ENCODE measurements at regions not wholly inside any gene's neighbourhood (a gene's known extent, or its start where the extent isn't known, plus 50 kb on each side); places are given as distances from the start of the nearest gene placed in this dataset.
"Not testable (repeated sequence)": the region's sequence is repeated elsewhere in the genome, so short reads cannot be mapped to it uniquely, and the experiment has no call there.

DNA sequence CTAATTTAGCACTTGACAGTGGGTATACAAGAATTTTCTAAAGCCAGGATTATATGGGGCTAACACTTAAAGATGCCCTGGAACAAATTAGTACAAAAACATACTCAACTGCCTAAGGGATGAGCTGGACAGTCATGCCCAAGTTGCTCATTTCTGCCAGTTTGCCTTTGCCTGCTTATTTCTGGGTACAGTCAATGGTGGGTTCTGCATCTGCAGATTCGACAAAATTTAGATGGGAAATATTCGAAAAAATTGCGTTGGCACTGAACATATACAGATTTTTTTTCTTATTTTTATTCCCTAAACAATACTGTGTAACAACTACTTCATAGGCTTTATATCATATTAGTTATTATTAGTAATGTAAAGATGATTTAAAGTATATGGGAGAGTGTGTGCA lies 591.9 kb downstream of the EPM2A start:
- no peak for DNase-seq

DNA sequence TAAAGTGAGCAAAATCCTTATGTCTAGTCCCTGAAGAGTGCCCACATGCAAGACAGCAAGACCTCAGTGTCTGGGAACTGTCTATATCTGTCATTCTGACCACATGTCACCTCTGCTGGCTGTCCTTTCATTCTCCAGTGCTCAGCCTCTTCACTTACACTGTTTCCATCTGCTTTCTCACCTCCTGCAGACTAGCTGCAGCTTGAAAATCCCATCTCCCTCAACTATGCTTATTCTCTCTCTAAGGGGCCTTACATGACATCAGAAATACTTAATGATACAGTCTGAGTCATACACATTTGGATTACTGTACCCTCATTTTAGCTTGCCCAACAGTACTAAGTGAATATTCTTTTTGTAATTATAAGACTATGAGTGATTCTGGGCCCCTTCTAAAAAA lies 587.8 kb downstream of the EPM2A start:
- no peak for DNase-seq

DNA sequence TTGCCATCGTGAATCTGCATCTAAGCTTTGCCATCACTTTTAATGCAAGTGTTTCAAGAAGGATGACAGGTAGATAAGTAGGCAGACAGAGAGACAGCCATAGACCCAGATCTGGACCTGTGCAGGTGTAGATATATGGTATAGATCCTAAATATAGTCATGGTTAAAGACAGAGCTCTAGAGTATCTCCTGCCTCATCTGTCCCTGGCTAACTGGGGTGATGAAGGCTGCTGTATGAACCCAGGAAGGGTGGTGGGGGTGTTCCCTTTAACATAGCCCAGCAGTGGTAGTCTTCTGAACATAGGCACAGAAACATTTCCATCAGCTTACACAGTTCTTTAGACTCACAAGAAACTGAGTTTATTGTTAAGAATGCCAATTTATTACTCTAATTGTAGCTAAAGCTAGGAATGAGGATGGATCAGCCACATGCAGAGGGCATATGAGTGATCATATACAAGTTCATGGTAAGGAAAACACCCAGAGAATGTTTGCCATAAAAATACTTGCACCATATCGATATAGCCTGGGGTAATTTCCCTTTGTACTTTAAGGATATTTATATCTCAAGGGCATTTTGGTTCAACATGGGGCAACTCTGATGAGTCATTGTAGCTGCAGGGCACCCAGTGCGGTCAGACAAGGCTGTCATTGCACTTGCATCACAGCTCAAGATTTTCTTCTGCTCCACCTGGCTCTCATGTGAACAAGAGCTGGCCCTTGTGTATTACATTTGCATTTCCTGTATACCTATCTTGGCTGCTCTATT lies 587.2 kb downstream of the EPM2A start:
- peak; percentile 71 for DNase-seq

DNA sequence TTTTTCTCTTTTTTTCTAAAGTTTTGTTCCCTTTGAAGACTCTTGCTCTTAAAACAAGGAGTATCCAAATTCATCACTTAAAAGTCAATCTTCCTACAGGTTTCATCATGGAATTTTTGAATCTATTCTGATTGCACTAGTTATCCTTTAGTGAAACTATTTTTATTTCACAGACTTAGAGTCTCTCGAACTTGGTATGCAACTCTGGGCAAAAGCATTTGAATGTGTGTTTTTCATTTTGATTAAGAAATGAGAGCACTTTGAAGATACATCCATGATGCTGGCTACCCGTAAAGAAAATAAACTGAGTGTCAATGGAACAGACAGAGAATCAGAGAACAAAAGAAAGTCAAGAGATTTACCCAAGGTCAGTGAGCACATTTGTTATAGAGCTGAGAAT lies 586.5 kb downstream of the EPM2A start:
- no peak for DNase-seq

DNA sequence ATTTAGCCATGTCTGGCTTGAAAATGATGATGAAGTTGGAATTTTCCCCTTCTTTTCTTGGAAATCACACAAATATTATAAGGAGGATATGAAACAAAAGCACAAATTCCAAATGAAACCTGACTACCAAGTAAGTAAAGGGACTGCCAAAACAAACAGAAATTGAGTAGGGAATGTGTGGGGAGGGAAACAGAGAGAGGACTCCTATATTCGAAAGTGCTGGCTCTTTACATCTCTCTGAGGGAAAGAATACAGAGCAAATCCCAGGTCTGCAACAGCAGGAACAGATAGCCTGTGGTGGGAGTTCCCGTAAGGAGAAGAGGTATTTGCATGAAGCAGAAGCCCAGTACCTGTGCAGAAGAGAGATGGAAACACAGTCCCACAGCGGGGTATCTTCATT lies 583.7 kb downstream of the EPM2A start:
- DNase-seq = no peak

DNA sequence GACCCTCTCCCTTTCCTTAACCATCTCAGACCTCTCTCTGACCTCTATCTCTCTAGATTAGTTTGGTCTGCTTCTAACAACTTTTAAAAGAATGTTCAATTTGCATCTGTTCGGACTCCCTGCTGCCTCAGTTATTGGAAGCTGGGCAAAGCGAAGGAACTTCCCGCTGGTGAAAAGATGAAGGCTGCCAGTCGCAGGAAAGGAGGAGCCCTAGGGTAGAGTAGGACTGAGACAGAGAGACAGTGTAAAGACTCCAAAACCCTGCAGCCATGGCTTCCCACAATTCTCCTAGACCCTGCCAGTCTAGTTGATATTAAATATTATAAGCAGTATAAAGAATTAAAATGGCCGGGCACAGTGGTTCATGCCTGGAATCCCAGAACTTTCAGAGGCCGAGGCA lies 581.8 kb downstream of the EPM2A start:
- no peak for DNase-seq

DNA sequence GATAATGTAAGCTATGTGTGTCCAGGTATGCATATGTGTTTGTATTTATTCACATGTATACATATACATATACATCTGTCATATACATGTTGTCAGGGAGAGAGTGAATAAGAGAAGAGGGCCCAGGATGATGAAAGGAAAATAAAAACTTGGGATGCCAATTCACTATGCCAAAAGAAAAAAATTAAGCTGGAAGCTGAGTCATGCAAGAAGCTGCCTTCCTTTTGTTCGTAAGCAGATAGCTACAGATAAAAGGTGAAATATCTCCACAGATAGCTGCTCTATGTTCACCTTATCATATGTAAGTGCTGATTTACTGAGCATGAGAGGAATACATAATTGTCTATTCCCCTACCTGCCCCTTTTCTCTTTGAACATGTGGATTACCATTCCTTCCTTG lies 579.9 kb downstream of the EPM2A start:
- no peak for DNase-seq

DNA sequence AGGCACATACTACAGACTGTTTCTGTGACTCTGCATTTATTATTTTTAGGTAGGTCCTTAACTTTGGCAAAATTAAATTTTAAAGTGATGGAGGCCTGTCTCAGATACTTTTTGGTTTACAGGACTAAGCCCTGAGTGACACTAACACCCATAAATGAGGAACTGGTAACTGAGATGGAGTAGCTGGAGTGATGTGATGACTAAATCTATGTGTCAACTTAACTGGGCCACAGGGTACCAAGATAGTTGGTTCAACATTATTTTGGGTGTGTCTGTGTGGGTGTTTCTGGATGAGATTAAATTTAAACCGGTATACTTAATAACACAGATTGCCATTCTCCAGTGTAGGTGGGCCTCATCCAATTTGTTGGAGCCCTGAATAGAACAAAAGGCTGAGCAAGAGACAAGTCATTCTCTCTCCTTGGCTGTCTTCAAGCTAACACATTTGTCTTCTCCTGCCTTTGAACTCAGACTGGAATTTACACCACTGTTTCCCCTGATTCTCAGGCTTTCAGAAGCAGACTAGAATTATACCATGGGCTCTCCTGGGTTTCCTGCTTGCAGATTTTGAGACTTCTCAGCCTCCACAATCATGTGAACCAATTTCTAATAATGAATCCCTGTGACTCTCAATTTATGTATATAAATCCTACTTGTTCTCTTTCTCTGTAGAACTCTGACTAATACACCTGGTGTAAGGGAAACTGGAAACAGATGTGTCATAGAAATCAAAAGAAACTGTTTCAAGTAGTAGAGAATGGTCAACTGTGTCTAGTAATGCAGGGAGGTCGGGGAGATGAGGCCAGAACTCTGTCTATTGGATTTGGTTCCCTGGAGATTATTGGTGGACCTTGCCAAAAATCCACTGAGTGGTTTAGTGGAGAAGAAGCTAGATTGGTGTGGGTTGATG lies 579.2 kb downstream of the EPM2A start:
- DNase-seq = no peak

DNA sequence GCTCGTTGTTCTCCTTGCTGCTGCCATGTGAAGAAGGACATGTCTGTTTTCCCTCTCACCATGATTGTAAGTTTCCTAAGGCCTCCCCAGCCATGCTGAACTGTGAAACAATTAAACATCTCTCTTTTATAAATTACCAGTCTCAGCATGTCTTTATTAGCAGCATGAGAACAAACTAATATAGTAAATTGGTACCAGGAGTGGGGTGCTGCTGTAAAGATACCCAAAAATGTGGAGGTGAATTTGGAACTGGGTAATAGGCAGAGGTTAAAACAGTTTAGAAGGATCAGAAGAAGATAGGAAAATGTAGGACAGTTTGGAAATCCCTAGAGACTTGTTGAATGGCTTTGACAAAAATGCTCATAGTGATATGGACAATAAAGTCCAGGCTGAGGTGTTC lies 576.7 kb downstream of the EPM2A start:
- not testable (repeated sequence) for DNase-seq

DNA sequence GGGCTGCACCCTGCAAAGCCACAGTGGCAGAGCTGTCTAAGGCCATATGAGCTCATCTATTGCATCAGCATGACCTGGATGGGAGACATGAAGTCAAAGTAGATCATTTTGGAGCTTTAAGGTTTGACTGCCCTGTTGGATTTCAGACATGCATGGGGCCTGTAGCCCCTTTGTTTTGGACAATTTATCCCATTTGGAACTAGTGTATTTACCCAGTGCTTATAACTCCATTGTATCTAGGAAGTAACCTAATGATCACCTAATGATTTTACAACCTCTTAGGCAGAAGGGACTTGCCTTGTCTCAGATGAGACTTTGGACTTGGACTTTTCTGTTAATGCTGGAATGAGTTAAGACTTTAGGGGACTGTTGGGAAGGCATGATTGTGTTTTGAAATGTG lies 575.4 kb downstream of the EPM2A start:
- DNase-seq = no peak

DNA sequence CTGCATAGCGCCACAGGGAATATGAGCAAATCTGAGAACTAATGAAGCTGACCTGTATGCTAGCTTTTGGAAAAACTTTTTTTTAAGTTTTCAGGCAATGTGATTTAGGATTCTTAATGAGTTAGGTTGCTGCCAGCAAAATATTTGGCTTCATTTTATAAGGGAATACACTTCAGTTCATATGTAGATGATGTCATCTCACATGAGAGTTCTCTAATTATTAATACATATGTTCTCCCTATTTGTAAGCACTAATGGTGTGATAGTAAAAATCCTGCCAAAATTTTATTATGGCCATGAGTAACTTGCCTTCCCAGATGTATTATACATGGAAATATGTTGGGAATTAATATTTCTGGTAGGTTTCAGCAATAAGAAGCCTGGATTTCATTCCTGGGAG lies 573.8 kb downstream of the EPM2A start:
- DNase-seq = no peak

DNA sequence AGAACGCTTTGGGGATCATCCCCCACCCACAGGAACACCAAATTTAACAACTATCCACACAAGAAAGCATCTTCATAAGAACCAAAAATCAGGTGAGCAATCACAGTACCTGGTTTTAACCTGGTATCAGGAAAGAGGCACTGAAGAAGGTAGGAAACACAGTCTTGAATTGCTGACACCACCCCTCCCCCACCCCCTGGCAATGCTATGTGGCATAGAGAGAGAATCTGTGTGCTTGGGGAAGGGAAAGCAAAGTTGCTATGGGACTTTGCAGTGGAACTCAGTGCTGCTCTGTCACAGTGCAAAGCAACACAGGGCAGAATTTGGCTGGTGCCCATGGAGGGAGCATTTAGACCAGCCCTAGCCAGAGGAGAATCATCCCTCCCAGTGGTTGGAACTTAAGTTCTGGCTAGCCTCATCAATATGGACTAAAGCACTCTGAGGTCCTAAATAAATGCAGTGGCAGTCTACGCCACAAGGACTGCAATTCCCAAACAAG lies 565.5 kb downstream of the EPM2A start:
- no peak for DNase-seq

DNA sequence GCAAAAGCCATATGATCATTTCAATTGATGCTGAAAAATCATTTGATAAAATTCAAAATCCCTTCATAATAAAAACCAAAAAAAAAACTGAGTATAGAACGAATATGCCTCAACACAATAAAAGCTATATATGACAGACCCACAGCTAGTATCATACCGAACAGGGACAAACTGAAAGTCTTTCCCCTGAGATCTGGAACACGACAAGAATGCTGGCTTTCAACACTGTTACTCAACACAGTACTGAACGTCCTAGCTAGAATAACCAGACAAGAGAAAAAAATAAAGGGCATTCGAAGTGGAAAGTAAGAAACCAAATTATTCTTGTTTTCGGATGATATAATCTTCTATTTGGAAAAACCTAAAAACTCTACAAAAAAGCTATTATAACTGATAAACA lies 559.9 kb downstream of the EPM2A start:
- DNase-seq = no peak

DNA sequence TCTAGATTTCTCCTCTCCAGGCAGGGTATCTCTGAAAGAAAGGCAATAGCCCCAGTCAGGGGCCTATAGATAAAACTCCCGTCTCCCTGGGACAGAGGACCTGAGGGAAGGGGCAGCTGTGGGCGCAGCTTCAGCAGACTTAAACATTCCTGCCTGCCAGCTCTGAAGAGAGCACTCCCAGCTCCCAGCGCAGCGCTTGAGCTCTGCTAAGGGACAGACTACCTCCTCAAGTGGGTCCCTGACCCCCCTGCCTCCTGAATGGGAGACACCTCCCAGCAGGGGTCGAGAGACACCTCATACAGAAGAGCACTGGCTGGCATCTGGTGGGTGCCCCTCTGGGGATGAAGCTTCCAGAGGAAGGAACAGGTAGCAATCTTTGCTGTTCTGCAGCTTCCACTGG lies 556.9 kb downstream of the EPM2A start:
- no peak for DNase-seq

DNA sequence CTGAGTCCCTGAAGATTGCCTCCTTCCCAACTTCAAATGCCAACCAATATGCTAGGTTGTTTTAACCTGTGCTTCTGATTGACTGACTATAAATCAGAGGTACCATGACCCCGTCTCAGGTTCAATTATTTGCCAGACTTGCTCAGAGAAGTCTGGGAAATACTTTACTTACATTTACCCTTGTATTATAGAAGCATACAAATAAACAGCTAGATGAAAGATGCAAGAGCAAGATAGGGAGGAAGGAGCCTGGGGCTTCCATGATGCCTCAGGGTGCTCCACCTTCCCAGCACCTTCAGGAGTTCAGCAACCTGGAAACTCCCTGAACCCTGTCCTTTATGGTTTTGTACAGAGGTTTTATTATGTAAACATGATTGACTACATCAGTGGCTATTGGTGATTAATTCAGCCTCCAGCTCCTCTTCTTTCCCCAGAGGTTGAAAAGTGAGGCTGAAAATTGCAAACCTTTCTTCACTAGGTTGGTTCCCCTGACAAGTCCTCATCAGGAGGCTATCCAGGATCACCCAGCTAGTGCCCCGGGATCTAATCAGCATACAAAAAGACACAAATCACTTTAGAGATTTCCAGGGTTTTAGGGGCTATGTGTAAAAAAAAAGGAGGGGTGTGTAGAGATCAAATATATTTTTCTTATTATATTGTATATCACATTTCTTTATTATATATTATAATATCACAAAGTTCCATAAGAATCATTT lies 547.7 kb downstream of the EPM2A start:
- no peak for DNase-seq

DNA sequence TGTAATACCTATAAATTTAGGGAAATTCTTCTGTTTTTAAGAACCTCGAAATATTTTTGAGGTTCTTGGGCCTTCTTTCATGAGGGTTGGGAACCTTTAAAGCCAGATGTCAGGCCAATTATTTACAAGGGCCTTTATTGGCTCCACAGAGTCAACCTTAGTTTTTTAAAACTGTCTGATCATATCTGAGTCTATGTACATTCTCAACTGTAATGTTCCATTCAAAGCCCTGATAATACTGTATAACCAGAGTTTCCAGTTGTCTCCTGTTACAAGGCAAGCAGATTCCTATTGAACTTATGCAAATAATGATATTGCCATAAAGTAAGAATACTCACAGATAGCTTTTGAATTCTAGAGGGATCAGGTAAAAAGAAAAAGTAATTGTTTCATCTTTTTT lies 545.5 kb downstream of the EPM2A start:
- no peak for DNase-seq

DNA sequence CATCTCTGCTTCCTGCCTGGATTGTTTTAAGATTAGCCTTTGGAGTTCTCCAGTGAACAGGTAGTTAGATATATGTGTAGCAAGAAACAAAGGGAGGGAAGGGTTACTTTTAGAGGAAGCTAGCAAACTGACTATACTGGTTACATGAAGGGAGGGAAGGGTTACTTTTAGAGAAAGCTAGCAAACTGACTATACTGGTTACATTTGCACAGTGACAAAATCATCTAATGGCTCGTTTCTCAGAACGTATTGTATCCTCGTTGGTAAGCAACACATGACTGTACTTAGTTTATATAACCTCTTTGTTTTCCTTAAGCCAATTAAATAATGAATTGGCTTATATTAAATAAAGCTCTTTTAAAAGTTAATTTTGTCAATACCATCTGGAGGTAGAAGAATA lies 540.9 kb downstream of the EPM2A start:
- no peak for DNase-seq

DNA sequence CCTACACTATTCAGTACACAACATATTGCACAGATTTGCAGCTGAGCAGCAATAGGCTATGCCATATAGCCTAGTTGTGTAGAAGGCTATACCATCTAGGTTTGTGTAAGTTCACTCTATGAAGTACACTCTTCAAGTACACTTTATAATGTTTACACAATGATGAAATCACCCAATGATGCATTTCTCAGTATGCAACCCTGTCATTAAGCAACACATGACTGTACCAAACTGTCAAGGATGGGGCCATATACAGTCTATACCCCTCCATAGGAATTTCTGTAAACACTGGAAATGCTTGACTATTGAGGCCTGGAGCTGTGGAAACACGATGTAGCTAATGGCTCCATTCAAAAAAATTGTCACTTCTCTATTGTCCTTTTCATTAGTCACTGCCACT lies 535.4 kb downstream of the EPM2A start:
- no peak for DNase-seq

DNA sequence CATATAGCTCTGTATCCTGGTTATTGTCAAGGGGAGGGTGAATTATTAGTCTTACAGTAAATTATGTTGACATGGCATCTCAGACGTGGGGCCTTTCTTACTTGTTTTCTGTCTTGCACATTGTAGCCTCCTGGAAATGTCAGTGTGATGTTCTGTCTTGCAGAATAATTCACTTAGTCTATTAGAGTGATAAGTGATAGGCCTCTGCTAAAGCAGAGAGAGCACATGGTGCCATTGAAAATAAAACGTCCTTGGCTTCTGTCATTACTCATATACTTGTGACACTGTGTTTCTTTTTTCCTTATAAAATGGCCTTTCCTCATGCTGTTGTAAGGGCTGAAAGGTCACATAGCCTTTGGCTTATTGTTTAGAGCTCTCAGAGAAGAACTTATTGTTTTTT lies 531.0 kb downstream of the EPM2A start:
- no peak for DNase-seq

DNA sequence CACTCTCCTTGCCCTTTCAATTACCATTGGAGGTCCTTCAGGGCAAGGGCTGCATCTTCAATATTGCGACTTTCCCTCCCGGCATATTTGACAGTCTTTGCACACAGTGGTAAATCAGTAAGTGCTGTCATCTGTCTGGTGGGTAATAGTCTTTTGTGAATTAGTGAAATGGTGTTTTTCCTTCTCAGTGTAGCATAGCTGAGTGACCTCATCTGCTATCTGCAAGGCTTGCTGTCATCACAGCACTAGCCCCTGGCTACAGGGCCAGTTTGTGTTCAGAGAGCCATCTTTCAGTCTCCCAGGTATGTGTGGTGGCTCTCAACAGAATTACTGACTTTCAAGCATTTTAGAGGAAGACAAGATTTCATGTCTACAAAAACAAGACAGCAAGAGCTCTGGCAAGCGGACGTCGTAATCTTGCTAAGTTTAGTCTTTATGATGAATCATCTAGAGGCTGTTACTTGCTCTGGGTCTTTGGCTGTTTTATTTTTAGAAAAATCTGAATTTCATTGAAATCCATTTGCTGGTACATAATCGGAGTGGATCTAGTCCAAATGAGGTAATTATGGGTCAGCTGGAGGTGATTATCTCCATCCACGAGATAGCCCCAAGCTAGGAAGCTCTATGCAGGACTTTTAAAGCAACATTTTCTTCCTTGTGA lies 528.9 kb downstream of the EPM2A start:
- DNase-seq = no peak

DNA sequence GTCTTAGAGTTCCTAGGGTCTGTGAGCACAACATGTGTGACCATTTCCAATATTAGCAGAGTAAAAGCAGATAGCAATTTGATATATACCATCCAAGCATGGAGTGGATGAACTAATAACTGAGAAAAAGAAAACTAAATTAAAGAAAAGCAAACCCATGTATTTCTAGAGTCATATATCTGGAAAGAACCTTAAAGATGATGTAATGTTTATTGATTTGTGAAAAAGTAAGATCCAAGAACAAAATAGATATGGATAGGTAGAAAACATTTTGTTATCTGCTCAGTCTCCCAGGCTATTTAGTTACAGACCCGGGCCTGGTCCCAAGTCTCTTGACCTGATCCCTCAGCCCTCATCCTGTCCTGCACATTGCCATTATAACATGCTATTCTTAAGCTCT lies 526.8 kb downstream of the EPM2A start:
- no peak for DNase-seq

DNA sequence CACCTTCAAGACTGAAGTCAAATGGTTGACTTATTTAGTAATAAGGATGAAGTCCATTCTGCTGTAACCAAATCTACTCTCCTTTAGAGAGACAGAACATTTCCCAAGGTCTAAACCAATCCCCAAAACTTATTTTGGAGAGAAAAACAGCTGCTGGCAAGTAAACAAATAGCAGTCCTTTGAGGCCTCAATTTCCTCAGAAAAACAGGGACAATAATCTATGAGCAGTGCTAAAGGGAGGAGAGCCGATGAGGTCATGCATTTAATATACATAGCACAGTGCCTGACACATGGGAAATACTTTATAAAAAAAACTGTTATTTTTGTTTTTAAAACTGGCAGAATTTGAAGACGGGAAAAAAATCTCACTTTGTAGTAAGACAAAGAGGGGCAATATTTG lies 526.0 kb downstream of the EPM2A start:
- DNase-seq = no peak

DNA sequence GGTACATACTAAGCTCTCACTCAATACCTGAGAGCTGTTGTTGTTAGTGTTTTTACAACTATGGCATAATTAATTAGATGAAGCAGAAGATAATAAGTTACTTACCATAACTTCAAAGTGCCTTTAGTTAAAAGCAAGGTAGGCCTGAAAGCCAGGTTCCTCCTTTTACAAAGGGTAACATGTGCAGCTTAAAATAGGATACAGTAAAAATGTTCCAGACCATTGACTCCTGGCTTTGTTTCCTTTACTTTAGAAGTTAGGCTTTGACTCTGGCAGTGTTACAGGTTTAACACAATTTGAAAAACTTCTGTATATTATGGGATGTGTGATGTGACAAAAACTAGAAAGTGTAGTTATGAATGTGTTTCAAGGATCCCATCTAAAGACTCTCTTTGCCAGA lies 522.5 kb downstream of the EPM2A start:
- no peak for DNase-seq
